Activated T-cell treated with anti-CD3 and anti-CD28 coated beads, Interleukin-2, amount 50 U/mL, for 24 hours (primary cell): ENCODE measurements at regions not wholly inside any gene's neighbourhood (a gene's known extent, or its start where the extent isn't known, plus 50 kb on each side); places are given as distances from the start of the nearest gene placed in this dataset.

Experiments
- DNase-seq: peaks from one replicate; pipeline ENCODE4 v3.0.0-alpha.2; 2020
- H3K27ac Mint-ChIP-seq: 2 replicates; pipeline ENCODE4 v1.8.0; 2020; ENCODE audit warnings: mild to moderate bottlenecking, mixed read lengths
- H3K27me3 Mint-ChIP-seq: 2 replicates; pipeline ENCODE4 v1.8.0; 2020; ENCODE audit warnings: mixed read lengths
- H3K36me3 Mint-ChIP-seq: 2 replicates; pipeline ENCODE4 v1.8.0; 2020; ENCODE audit warnings: low read depth, mixed read lengths
- H3K4me1 Mint-ChIP-seq: 2 replicates; pipeline ENCODE4 v1.8.0; 2020; ENCODE audit warnings: low read depth, mixed read lengths
- H3K4me3 Mint-ChIP-seq: 2 replicates; pipeline ENCODE4 v1.8.0; 2020; ENCODE audit warnings: mild to moderate bottlenecking, moderate library complexity, mixed read lengths
- H3K9me3 Mint-ChIP-seq: 2 replicates; pipeline ENCODE4 v1.8.0; 2020; ENCODE audit warnings: mixed read lengths

GRCh38 chr6:54737247-54737646, 109.3 kb upstream of the FAM83B start:
- no peaks in the 10 kb centered on the region for H3K36me3 Mint-ChIP-seq
- no peak for DNase-seq
- H3K27ac Mint-ChIP-seq: no peak overlapping the region
- H3K27me3 Mint-ChIP-seq: no peaks in the 10 kb centered on the region
- peaks cover 33% of the 10 kb centered on the region for H3K9me3 Mint-ChIP-seq
- no peaks in the 10 kb centered on the region for H3K4me1 Mint-ChIP-seq
- H3K4me3 Mint-ChIP-seq: no peak overlapping the region

- H3K27me3 Mint-ChIP-seq: no peaks in the 10 kb centered on the region
- H3K9me3 Mint-ChIP-seq: peaks cover 21% of the 10 kb centered on the region
- no peaks in the 10 kb centered on the region for H3K4me1 Mint-ChIP-seq
- no peak overlapping the region for H3K27ac Mint-ChIP-seq
- H3K36me3 Mint-ChIP-seq: no peaks in the 10 kb centered on the region
- no peak for DNase-seq
- H3K4me3 Mint-ChIP-seq: no peak overlapping the region
Observed at GRCh38 chr6:54747955-54748354, 98.6 kb upstream of the FAM83B start.

- Mint-ChIP-seq H3K27ac (no peak overlapping the region), H3K9me3 (peaks cover 4% of the 10 kb centered on the region), H3K4me1 (no peaks in the 10 kb centered on the region), H3K4me3 (no peak overlapping the region), H3K36me3 (no peaks in the 10 kb centered on the region), H3K27me3 (no peaks in the 10 kb centered on the region)
- no peak for DNase-seq
Observed at GRCh38 chr6:54754406-54754805, 92.2 kb upstream of the FAM83B start.

- no peaks in the 10 kb centered on the region for H3K4me1 Mint-ChIP-seq
- H3K4me3 Mint-ChIP-seq: no peak overlapping the region
- H3K27me3 Mint-ChIP-seq: no peaks in the 10 kb centered on the region
- peaks cover 4% of the 10 kb centered on the region for H3K9me3 Mint-ChIP-seq
- no peak for DNase-seq
- H3K27ac Mint-ChIP-seq: no peak overlapping the region
- no peaks in the 10 kb centered on the region for H3K36me3 Mint-ChIP-seq
Observed at GRCh38 chr6:54758340-54758739, 88.2 kb upstream of the FAM83B start.

- no peak overlapping the region for H3K4me3 Mint-ChIP-seq
- no peaks in the 10 kb centered on the region for H3K4me1 Mint-ChIP-seq
- H3K27me3 Mint-ChIP-seq: no peaks in the 10 kb centered on the region
- H3K9me3 Mint-ChIP-seq: peaks cover 4% of the 10 kb centered on the region
- DNase-seq: no peak
- H3K36me3 Mint-ChIP-seq: no peaks in the 10 kb centered on the region
- H3K27ac Mint-ChIP-seq: no peak overlapping the region
Observed at GRCh38 chr6:54768494-54768893, 78.1 kb upstream of the FAM83B start.

- Mint-ChIP-seq H3K4me1 (no peaks in the 10 kb centered on the region), H3K9me3 (peaks cover 4% of the 10 kb centered on the region), H3K36me3 (no peaks in the 10 kb centered on the region), H3K27ac (no peak overlapping the region), H3K4me3 (no peak overlapping the region), H3K27me3 (no peaks in the 10 kb centered on the region)
- no peak for DNase-seq
Observed at GRCh38 chr6:54770328-54770727, 76.2 kb upstream of the FAM83B start.

- no peaks in the 10 kb centered on the region for H3K27me3 Mint-ChIP-seq
- no peak for DNase-seq
Observed at GRCh38 chr6:54771968-54772367, 74.6 kb upstream of the FAM83B start.

GRCh38 chr6:54772610-54773009, 74.0 kb upstream of the FAM83B start:
- Mint-ChIP-seq H3K36me3 (no peaks in the 10 kb centered on the region), H3K9me3 (peaks cover 4% of the 10 kb centered on the region), H3K27ac (no peak overlapping the region), H3K4me1 (no peaks in the 10 kb centered on the region), H3K4me3 (no peak overlapping the region), H3K27me3 (no peaks in the 10 kb centered on the region)
- DNase-seq: no peak

More at GRCh38 chr6:54771968-54772367, 74.6 kb upstream of the FAM83B start:
- H3K4me3 Mint-ChIP-seq: no peak overlapping the region
- H3K27ac Mint-ChIP-seq: no peak overlapping the region
- H3K9me3 Mint-ChIP-seq: peaks cover 4% of the 10 kb centered on the region
- no peaks in the 10 kb centered on the region for H3K36me3 Mint-ChIP-seq
- H3K4me1 Mint-ChIP-seq: no peaks in the 10 kb centered on the region

GRCh38 chr6:54775576-54775975, 71.0 kb upstream of the FAM83B start:
- H3K9me3 Mint-ChIP-seq: peaks cover 3% of the 10 kb centered on the region

GRCh38 chr6:54776891-54777290, 69.7 kb upstream of the FAM83B start:
- Mint-ChIP-seq H3K4me3 (no peak overlapping the region), H3K4me1 (no peaks in the 10 kb centered on the region), H3K27ac (no peak overlapping the region), H3K36me3 (no peaks in the 10 kb centered on the region), H3K9me3 (peaks cover 3% of the 10 kb centered on the region), H3K27me3 (no peaks in the 10 kb centered on the region)
- no peak for DNase-seq

More at GRCh38 chr6:54775576-54775975, 71.0 kb upstream of the FAM83B start:
- no peak overlapping the region for H3K27ac Mint-ChIP-seq
- H3K4me1 Mint-ChIP-seq: no peaks in the 10 kb centered on the region
- no peaks in the 10 kb centered on the region for H3K27me3 Mint-ChIP-seq
- no peak overlapping the region for H3K4me3 Mint-ChIP-seq
- no peak for DNase-seq
- H3K36me3 Mint-ChIP-seq: no peaks in the 10 kb centered on the region

GRCh38 chr6:54778731-54779130, 67.8 kb upstream of the FAM83B start:
- H3K36me3 Mint-ChIP-seq: no peaks in the 10 kb centered on the region
- H3K9me3 Mint-ChIP-seq: peaks cover 3% of the 10 kb centered on the region
- no peak for DNase-seq
- H3K4me1 Mint-ChIP-seq: no peaks in the 10 kb centered on the region
- no peak overlapping the region for H3K27ac Mint-ChIP-seq
- no peak overlapping the region for H3K4me3 Mint-ChIP-seq
- no peaks in the 10 kb centered on the region for H3K27me3 Mint-ChIP-seq

- no peak overlapping the region for H3K27ac Mint-ChIP-seq
- H3K36me3 Mint-ChIP-seq: no peaks in the 10 kb centered on the region
- peaks cover 7% of the 10 kb centered on the region for H3K9me3 Mint-ChIP-seq
- no peak for DNase-seq
- no peaks in the 10 kb centered on the region for H3K27me3 Mint-ChIP-seq
- H3K4me3 Mint-ChIP-seq: no peak overlapping the region
- no peaks in the 10 kb centered on the region for H3K4me1 Mint-ChIP-seq
Observed at GRCh38 chr6:54784011-54784410, 62.6 kb upstream of the FAM83B start.

GRCh38 chr6:54786154-54786553, 60.4 kb upstream of the FAM83B start:
- H3K36me3 Mint-ChIP-seq: no peaks in the 10 kb centered on the region
- H3K9me3 Mint-ChIP-seq: peaks cover 10% of the 10 kb centered on the region

GRCh38 chr6:54787825-54788224, 58.7 kb upstream of the FAM83B start:
- Mint-ChIP-seq H3K4me3 (no peak overlapping the region), H3K9me3 (peaks cover 12% of the 10 kb centered on the region), H3K27me3 (no peaks in the 10 kb centered on the region), H3K36me3 (no peaks in the 10 kb centered on the region), H3K27ac (no peak overlapping the region), H3K4me1 (no peaks in the 10 kb centered on the region)
- no peak for DNase-seq

More at GRCh38 chr6:54786154-54786553, 60.4 kb upstream of the FAM83B start:
- H3K27ac Mint-ChIP-seq: no peak overlapping the region
- no peaks in the 10 kb centered on the region for H3K27me3 Mint-ChIP-seq
- no peaks in the 10 kb centered on the region for H3K4me1 Mint-ChIP-seq
- no peak for DNase-seq
- no peak overlapping the region for H3K4me3 Mint-ChIP-seq
